Right lobe of liver (tissue), 6 donors: ENCODE measurements at regions not wholly inside any gene's neighbourhood (a gene's known extent, or its start where the extent isn't known, plus 50 kb on each side); places are given as distances from the start of the nearest gene placed in this dataset.

Experiments
- ATAC-seq, 4 donors: fragments of 200-7000 bp; cut with Tn5 transposase; one replicate each; pipeline ENCODE4 v1.9.1; 2020; ENCODE audit warnings: mild to moderate bottlenecking in 4 of 4, moderate library complexity in 4 of 4
- DNase-seq, 3 donors: peaks; one replicate each; pipeline ENCODE4 v3.0.0-alpha.2; 2020
- H3K27ac ChIP-seq, 3 donors: fragments of 200-600 bp; one replicate each; pipeline ENCODE4 v1.8.0; 2022
- H3K27me3 ChIP-seq, 2 donors: fragments of 200-600 bp; one replicate each; pipeline ENCODE4 v1.8.0; 2022
- H3K36me3 ChIP-seq, 4 donors: fragments of 200-600 bp; sonication (generic) in 1 of 4; one replicate each; pipeline versions ENCODE4 v1.5.1 to v1.8.0; 2017 to 2022; ENCODE audit warnings: control low read depth in 1 of 4
- H3K4me1 ChIP-seq, 4 donors: fragments of 200-600 bp; sonication (generic) in 1 of 4; one replicate each; pipeline versions ENCODE4 v1.5.1 to v1.8.0; 2017 to 2022; ENCODE audit warnings: control low read depth in 1 of 4
- H3K4me3 ChIP-seq, 3 donors: fragments of 200-600 bp; one replicate each; pipeline ENCODE4 v1.8.0; 2022
- H3K9me3 ChIP-seq, 4 donors: fragments of 200-600 bp; sonication (generic) in 1 of 4; one replicate each; pipeline versions ENCODE4 v1.5.1 to v1.8.0; 2017 to 2022; ENCODE audit warnings: control low read depth in 1 of 4
- CTCF ChIP-seq, 4 donors: fragments of 200-600 bp in 3 of 4; fragments of 450-650 bp in 1 of 4; IDR thresholded peaks; one replicate each; pipeline versions ENCODE4 v1.5.1 to v1.8.0; 2016 to 2022; ENCODE audit warnings: antibody characterized with exemption in 4 of 4, mild to moderate bottlenecking in 2 of 4
- POLR2A ChIP-seq: fragments of 450-650 bp; IDR thresholded peaks from one replicate; pipeline ENCODE4 v1.6.1; 2017; ENCODE audit warnings: antibody characterized with exemption, mild to moderate bottlenecking
- WGBS: methylation state at CpG from one replicate; pipeline ENCODE4 v1.1.6; 2018; ENCODE audit warnings: low coverage, low lambda C conversion rate; ENCODE audit not compliant: insufficient coverage; ENCODE audit errors: missing lambda C conversion rate; 5-methylcytosine and 5-hydroxymethylcytosine counted together
- intact Hi-C, 2 donors: fragments of 100-400 bp; cut with DNase I; formaldehyde crosslinking; loops; one replicate each; pipeline versions ENCODE4 v1.11.2 to v1.14.1; 2022
- donor health status: DM: no; HTN: yes; CAD: no.
- donor health status: DM: no; HTN: no; CAD: no.
- donor health status: DM: no; HTN: no; CAD: no.
- donor health status: DM: no; HTN: yes; CAD: no.
- donor health status: DM: no; HTN: yes; CAD: no.

GRCh38 chr7:34237493-34237849 is 332.1 kb downstream of the BMPER start:
- intact Hi-C loops = no loop called here
- no peaks in the 10 kb centered on the region for H3K4me1 ChIP-seq
- no peak overlapping the region for H3K27ac ChIP-seq
- ATAC-seq = no peak
- no peaks in the 10 kb centered on the region for H3K9me3 ChIP-seq
- no peaks in the 10 kb centered on the region for H3K36me3 ChIP-seq
- H3K27me3 ChIP-seq = no peaks in the 10 kb centered on the region
- WGBS = 30% methylated on average over 1 of the region's 1 CpG
- no peak for TF ChIP-seq POLR2A
- no peak for TF ChIP-seq CTCF (IDR thresholded peaks at IDR 0.05)
- no peak overlapping the region for H3K4me3 ChIP-seq
- no peak for DNase-seq

GRCh38 chr7:34240417-34240816 is 335.1 kb downstream of the BMPER start:
- Histone ChIP-seq H3K36me3 (no peaks in the 10 kb centered on the region), H3K27me3 (no peaks in the 10 kb centered on the region), H3K4me1 (no peaks in the 10 kb centered on the region), H3K27ac (no peak overlapping the region), H3K9me3 (no peaks in the 10 kb centered on the region), H3K4me3 (no peak overlapping the region)
- WGBS = 68% methylated on average over 4 of the region's 4 CpGs
- DNase-seq (no peak), ATAC-seq (no peak)
- TF ChIP-seq POLR2A (no peak), CTCF (IDR thresholded peaks at IDR 0.05) (no peak)
- intact Hi-C loops = no loop called here

GRCh38 chr7:34242391-34242790 is 337.1 kb downstream of the BMPER start:
- 57% methylated on average over 1 of the region's 1 CpG for WGBS
- intact Hi-C loops = no loop called here
- H3K4me1 ChIP-seq = no peaks in the 10 kb centered on the region
- DNase-seq = no peak
- TF ChIP-seq CTCF (IDR thresholded peaks at IDR 0.05) = no peak
- no peak for TF ChIP-seq POLR2A
- H3K9me3 ChIP-seq = no peaks in the 10 kb centered on the region
- H3K4me3 ChIP-seq = no peak overlapping the region
- no peak overlapping the region for H3K27ac ChIP-seq
- no peaks in the 10 kb centered on the region for H3K36me3 ChIP-seq
- no peak for ATAC-seq
- H3K27me3 ChIP-seq = no peaks in the 10 kb centered on the region

GRCh38 chr7:34245246-34245645 is 339.9 kb downstream of the BMPER start:
- Histone ChIP-seq H3K9me3 (no peaks in the 10 kb centered on the region), H3K4me1 (no peaks in the 10 kb centered on the region), H3K4me3 (no peak overlapping the region), H3K36me3 (no peaks in the 10 kb centered on the region), H3K27ac (no peak overlapping the region), H3K27me3 (no peaks in the 10 kb centered on the region)
- TF ChIP-seq CTCF (IDR thresholded peaks at IDR 0.05) (no peak), POLR2A (no peak)
- DNase-seq (no peak), ATAC-seq (no peak)
- 80% methylated on average over 4 of the region's 4 CpGs for WGBS
- intact Hi-C loops = no loop called here

- no peaks in the 10 kb centered on the region for H3K4me1 ChIP-seq
- no peak overlapping the region for H3K4me3 ChIP-seq
- WGBS = no CpG with 5 or more reads among the region's 1 CpG
- no peak for ATAC-seq
- DNase-seq = no peak
- H3K27ac ChIP-seq = no peak overlapping the region
- H3K27me3 ChIP-seq = no peaks in the 10 kb centered on the region
- H3K36me3 ChIP-seq = no peaks in the 10 kb centered on the region
- no peak for TF ChIP-seq CTCF (IDR thresholded peaks at IDR 0.05)
- no peaks in the 10 kb centered on the region for H3K9me3 ChIP-seq
- intact Hi-C loops = no loop called here
Measured at GRCh38 chr7:34247468-34247867, 342.1 kb downstream of the BMPER start.
